Endothelial cell (in vitro differentiated cells): ENCODE measurements at regions not wholly inside any gene's neighbourhood (a gene's known extent, or its start where the extent isn't known, plus 50 kb on each side); places are given as distances from the start of the nearest gene placed in this dataset.

Experiments
- DNase-seq: peaks from one replicate; pipeline ENCODE4 v3.0.0; 2021; ENCODE audit warnings: low spot score
- H3K27ac Mint-ChIP-seq: one replicate; pipeline ENCODE4 v1.8.0; 2021; ENCODE audit warnings: mixed read lengths, inconsistent platforms; ENCODE audit not compliant: unreplicated experiment
- H3K27me3 Mint-ChIP-seq: one replicate; pipeline ENCODE4 v1.8.0; 2021; ENCODE audit warnings: mild to moderate bottlenecking, moderate library complexity, mixed read lengths, inconsistent platforms; ENCODE audit not compliant: unreplicated experiment
- H3K36me3 Mint-ChIP-seq: one replicate; pipeline ENCODE4 v1.8.0; 2021; ENCODE audit warnings: mild to moderate bottlenecking, low read depth, mixed read lengths, inconsistent platforms; ENCODE audit not compliant: unreplicated experiment
- H3K4me1 Mint-ChIP-seq: one replicate; pipeline ENCODE4 v1.8.0; 2021; ENCODE audit warnings: mild to moderate bottlenecking, mixed read lengths, inconsistent platforms; ENCODE audit not compliant: unreplicated experiment
- H3K4me3 Mint-ChIP-seq: one replicate; pipeline ENCODE4 v1.8.0; 2021; ENCODE audit warnings: mild to moderate bottlenecking, mixed read lengths, inconsistent platforms; ENCODE audit not compliant: unreplicated experiment
- H3K9me3 Mint-ChIP-seq: one replicate; pipeline ENCODE4 v1.8.0; 2021; ENCODE audit warnings: mixed read lengths, inconsistent platforms; ENCODE audit not compliant: unreplicated experiment
- CTCF ChIP-seq: fragments of 200-600 bp; sonication (generic); IDR thresholded peaks from one replicate; pipeline ENCODE4 v1.5.0; 2021; ENCODE audit warnings: antibody characterized with exemption; ENCODE audit not compliant: unreplicated experiment

GRCh38 chr12:65605019-65605418 is 219.3 kb upstream of the HMGA2 start:
- Mint-ChIP-seq H3K36me3 (no peaks in the 10 kb centered on the region), H3K4me1 (peaks cover 18% of the 10 kb centered on the region), H3K4me3 (no peak overlapping the region), H3K9me3 (no peaks in the 10 kb centered on the region), H3K27me3 (no peaks in the 10 kb centered on the region), H3K27ac (no peak overlapping the region)
- TF ChIP-seq CTCF = no peak
- no peak for DNase-seq

- Mint-ChIP-seq H3K36me3 (no peaks in the 10 kb centered on the region), H3K9me3 (no peaks in the 10 kb centered on the region), H3K4me1 (peaks cover 18% of the 10 kb centered on the region), H3K27me3 (no peaks in the 10 kb centered on the region), H3K4me3 (no peak overlapping the region), H3K27ac (no peak overlapping the region)
- no peak for TF ChIP-seq CTCF
- DNase-seq = no peak
Observed at GRCh38 chr12:65606008-65606766, 218.1 kb upstream of the HMGA2 start.

GRCh38 chr12:65607401-65607841 is 216.9 kb upstream of the HMGA2 start:
- no peak for DNase-seq

DNA sequence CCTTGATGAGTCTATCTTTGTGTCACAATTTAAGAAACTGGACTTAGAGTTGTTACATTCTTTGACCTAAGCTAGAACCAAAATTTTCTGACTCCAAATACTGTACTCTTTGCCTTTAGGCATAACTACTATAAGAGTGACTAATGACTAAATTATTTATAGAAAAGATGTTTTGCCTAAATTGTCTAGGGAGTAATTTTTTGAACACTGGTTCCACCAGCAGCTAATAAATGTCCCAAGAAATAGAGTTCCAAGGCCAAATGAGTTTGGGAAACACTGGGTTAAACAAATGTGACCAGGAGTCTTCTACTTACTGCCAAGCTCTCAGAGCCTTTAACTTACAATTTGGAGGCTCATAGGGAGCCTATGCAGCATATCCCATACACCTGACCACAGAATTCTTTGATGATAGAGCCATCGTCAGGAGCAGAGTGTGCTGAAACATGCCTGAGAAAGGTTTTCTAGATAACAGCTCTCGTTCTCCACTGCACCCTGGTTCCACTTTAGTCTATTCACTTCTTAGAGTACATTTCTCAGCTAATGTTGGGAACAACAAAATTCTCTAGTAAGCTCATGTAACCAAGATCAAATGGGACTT is 215.9 kb upstream of the HMGA2 start:
- DNase-seq = no peak
- peaks cover 11% of the 10 kb centered on the region for H3K4me1 Mint-ChIP-seq
- no peaks in the 10 kb centered on the region for H3K36me3 Mint-ChIP-seq
- no peak overlapping the region for H3K27ac Mint-ChIP-seq
- no peak overlapping the region for H3K4me3 Mint-ChIP-seq
- TF ChIP-seq CTCF = no peak
- H3K27me3 Mint-ChIP-seq = no peaks in the 10 kb centered on the region
- no peaks in the 10 kb centered on the region for H3K9me3 Mint-ChIP-seq

More at GRCh38 chr12:65607401-65607841, 216.9 kb upstream of the HMGA2 start:
- Mint-ChIP-seq H3K4me3 (no peak overlapping the region), H3K36me3 (no peaks in the 10 kb centered on the region), H3K4me1 (peaks cover 13% of the 10 kb centered on the region), H3K27me3 (no peaks in the 10 kb centered on the region), H3K9me3 (no peaks in the 10 kb centered on the region), H3K27ac (no peak overlapping the region)
- no peak for TF ChIP-seq CTCF

- no peak overlapping the region for H3K4me3 Mint-ChIP-seq
- no peak overlapping the region for H3K27ac Mint-ChIP-seq
- DNase-seq = no peak
- TF ChIP-seq CTCF = no peak
- H3K27me3 Mint-ChIP-seq = no peaks in the 10 kb centered on the region
- peaks cover 12% of the 10 kb centered on the region for H3K4me1 Mint-ChIP-seq
- H3K9me3 Mint-ChIP-seq = no peaks in the 10 kb centered on the region
- H3K36me3 Mint-ChIP-seq = no peaks in the 10 kb centered on the region
Observed at GRCh38 chr12:65609359-65609771, 214.9 kb upstream of the HMGA2 start.
